GM23338 (cell line): ENCODE measurements at regions not wholly inside any gene's neighbourhood (a gene's known extent, or its start where the extent isn't known, plus 50 kb on each side); places are given as distances from the start of the nearest gene placed in this dataset.

ENCODE experiments used
- CTCF ChIP-seq, 2 experiments: fragments of 200-600 bp in 1 of 2; sonication (generic) in 1 of 2; conservative IDR thresholded peaks; 2 replicates each; pipeline versions ENCODE4 v1.5.1 to v1.6.1; 2016 to 2017; ENCODE audit warnings: antibody characterized with exemption in 2 of 2, low read depth in 2 of 2, mild to moderate bottlenecking in 2 of 2, moderate library complexity in 1 of 2
- EZH2 ChIP-seq: fragments of 200-600 bp; sonication (generic); IDR thresholded peaks from one replicate; pipeline ENCODE4 v1.8.0; 2017; ENCODE audit warnings: antibody characterized with exemption, mild to moderate bottlenecking, low read depth; ENCODE audit not compliant: unreplicated experiment
- EZH2phosphoT487 ChIP-seq: fragments of 200-600 bp; sonication (generic); IDR thresholded peaks from one replicate; pipeline ENCODE4 v1.8.1; 2018; ENCODE audit warnings: antibody characterized with exemption; ENCODE audit not compliant: unreplicated experiment
- JUNB ChIP-seq: IDR thresholded peaks from one replicate; pipeline ENCODE4 v1.6.1; 2016; ENCODE audit warnings: antibody characterized with exemption; ENCODE audit not compliant: unreplicated experiment
- POLR2AphosphoS5 ChIP-seq: IDR thresholded peaks from 2 replicates; pipeline ENCODE4 v1.6.1; 2016; ENCODE audit warnings: antibody characterized with exemption, low read depth
- REST ChIP-seq: IDR thresholded peaks from one replicate; pipeline ENCODE4 v1.6.1; 2018; ENCODE audit warnings: antibody characterized with exemption; ENCODE audit not compliant: unreplicated experiment
- ZNF331 ChIP-seq: fragments of 250-450 bp; sonication (Bioruptor Pico); IDR thresholded peaks from 2 replicates; pipeline ENCODE4 v1.5.0; 2020; ENCODE audit warnings: low read depth, mild to moderate bottlenecking, moderate library complexity

- TF ChIP-seq CTCF (conservative IDR thresholded peaks at IDR 0.05; ENCODE audit: low read depth in 2 of 2): no peak
- no peak for TF ChIP-seq EZH2phosphoT487
- no peak for TF ChIP-seq EZH2
- TF ChIP-seq REST: no peak
- no peak for TF ChIP-seq ZNF331 (CRISPR knock-in tag)
- no peak for TF ChIP-seq JUNB
- no peak for TF ChIP-seq POLR2AphosphoS5
These were observed 1312.5 kb downstream of the DSC3 start for GRCh38 chr18:29730073-29730472.
